Liver (tissue), 3 donors: ENCODE measurements at regions not wholly inside any gene's neighbourhood (a gene's known extent, or its start where the extent isn't known, plus 50 kb on each side); places are given as distances from the start of the nearest gene placed in this dataset.

Experiments used
- ATF3 ChIP-seq: IDR thresholded peaks from 2 replicates; pipeline ENCODE4 v1.6.1; 2016; ENCODE audit warnings: antibody characterized with exemption
- CTCF ChIP-seq: fragments of 150-350 bp; IDR thresholded peaks from 2 replicates; pipeline ENCODE4 v1.5.1; 2017; ENCODE audit warnings: improper control_type of control experiment, low read depth, low read length; ENCODE audit not compliant: missing input control
- EGR1 ChIP-seq, 2 donors: IDR thresholded peaks; 2 replicates each; pipeline ENCODE4 v1.6.1; 2016 to 2018; ENCODE audit warnings: antibody characterized with exemption in 2 of 2, low read depth in 2 of 2
- FOXA2 ChIP-seq: IDR thresholded peaks from 2 replicates; pipeline ENCODE4 v1.6.1; 2016; ENCODE audit warnings: antibody characterized with exemption
- GABPA ChIP-seq, 2 donors: IDR thresholded peaks in 1 of 2; conservative IDR thresholded peaks in 1 of 2; 2 replicates each; pipeline ENCODE4 v1.6.1; 2016; ENCODE audit warnings: antibody characterized with exemption in 2 of 2, mild to moderate bottlenecking in 1 of 2, moderate library complexity in 1 of 2
- JUND ChIP-seq, 2 donors: IDR thresholded peaks; 2 replicates each; pipeline ENCODE4 v1.6.1; 2016; ENCODE audit warnings: antibody characterized with exemption in 2 of 2
- MAX ChIP-seq: IDR thresholded peaks from 2 replicates; pipeline ENCODE4 v1.6.1; 2016; ENCODE audit warnings: antibody characterized with exemption
- RAD21 ChIP-seq, 2 donors: IDR thresholded peaks; 2 replicates each; pipeline ENCODE4 v1.6.1; 2016; ENCODE audit warnings: antibody characterized with exemption in 2 of 2, mild to moderate bottlenecking in 2 of 2
- REST ChIP-seq: IDR thresholded peaks from 2 replicates; pipeline ENCODE4 v1.6.1; 2016; ENCODE audit warnings: antibody characterized with exemption, mild to moderate bottlenecking
- RXRA ChIP-seq, 2 donors: IDR thresholded peaks; 2 replicates each; pipeline ENCODE4 v1.6.1; 2017 to 2018; ENCODE audit warnings: antibody characterized with exemption in 2 of 2, mild to moderate bottlenecking in 1 of 2
- SP1 ChIP-seq: IDR thresholded peaks from 2 replicates; pipeline ENCODE4 v1.6.1; 2018; ENCODE audit warnings: antibody characterized with exemption, mild to moderate bottlenecking
- TAF1 ChIP-seq: conservative IDR thresholded peaks from 2 replicates; pipeline ENCODE4 v1.6.1; 2016; ENCODE audit warnings: antibody characterized with exemption, mild to moderate bottlenecking
- YY1 ChIP-seq: IDR thresholded peaks from 2 replicates; pipeline ENCODE4 v1.6.1; 2016; ENCODE audit warnings: antibody characterized with exemption, mild to moderate bottlenecking
- ZBTB33 ChIP-seq: IDR thresholded peaks from 2 replicates; pipeline ENCODE4 v1.6.1; 2016; ENCODE audit warnings: antibody characterized with exemption
- donor health status: healthy.
- donor health status: healthy.

- TF ChIP-seq ZBTB33 (no peak), CTCF (no peak), RAD21 (IDR thresholded peaks at IDR 0.05) (no peak), YY1 (no peak), TAF1 (no peak), MAX (no peak), EGR1 (IDR thresholded peaks at IDR 0.05; ENCODE audit: low read depth in 2 of 2) (no peak), ATF3 (no peak), JUND (IDR thresholded peaks at IDR 0.05) (no peak), SP1 (no peak), GABPA (IDR thresholded peaks at IDR 0.05 in 1 of 2, conservative IDR thresholded peaks at IDR 0.05 in 1 of 2) (no peak), REST (no peak), FOXA2 (no peak), RXRA (IDR thresholded peaks at IDR 0.05) (no peak)
These were observed 218.2 kb downstream of the AASDH start for GRCh38 chr4:56169061-56169460.
